ENCODE measurements at regions not wholly inside any gene's neighbourhood (a gene's known extent, or its start where the extent isn't known, plus 50 kb on each side); places are given as distances from the start of the nearest gene placed in this dataset.

- TF ChIP-seq CTCF (IDR thresholded peaks at IDR 0.05; ENCODE audit: low read depth, low read length, missing input control) (no peak), MAX (IDR thresholded peaks at IDR 0.05) (no peak), REST (IDR thresholded peaks at IDR 0.05) (no peak)
Measured at GRCh38 chr3:160098261-160098908, 109.8 kb downstream of the IL12A start.

All from liver (tissue), 2 donors.